ENCODE measurements at regions not wholly inside any gene's neighbourhood (a gene's known extent, or its start where the extent isn't known, plus 50 kb on each side); places are given as distances from the start of the nearest gene placed in this dataset.

GRCh38 chr5:155827949-155828348 is 499.0 kb upstream of the SGCD start:
- DNase-seq (ENCODE audit: extremely low read depth in 1 of 2, low read depth in 1 of 2), result no peak

GRCh38 chr5:155831491-155831890 is 495.5 kb upstream of the SGCD start:
- no peak for DNase-seq (ENCODE audit: extremely low read depth in 1 of 2, low read depth in 1 of 2)

- DNase-seq (ENCODE audit: extremely low read depth in 1 of 2, low read depth in 1 of 2), result no peak
Measured at GRCh38 chr5:155833287-155833686, 493.7 kb upstream of the SGCD start.

GRCh38 chr5:155834271-155834975 is 492.5 kb upstream of the SGCD start:
- DNase-seq (ENCODE audit: extremely low read depth in 1 of 2, low read depth in 1 of 2), result no peak

GRCh38 chr5:155836089-155836803 is 490.7 kb upstream of the SGCD start:
- DNase-seq (ENCODE audit: extremely low read depth in 1 of 2, low read depth in 1 of 2), result no peak

GRCh38 chr5:155838394-155838793 is 488.6 kb upstream of the SGCD start:
- DNase-seq (ENCODE audit: extremely low read depth in 1 of 2, low read depth in 1 of 2), result no peak

GRCh38 chr5:155839251-155840037 is 487.5 kb upstream of the SGCD start:
- no peak for DNase-seq (ENCODE audit: extremely low read depth in 1 of 2, low read depth in 1 of 2)

- no peak for DNase-seq (ENCODE audit: extremely low read depth in 1 of 2, low read depth in 1 of 2)
Measured at GRCh38 chr5:155844542-155844941, 482.4 kb upstream of the SGCD start.

- no peak for DNase-seq (ENCODE audit: extremely low read depth in 1 of 2, low read depth in 1 of 2)
Measured at GRCh38 chr5:155850370-155850769, 476.6 kb upstream of the SGCD start.

- no peak for DNase-seq (ENCODE audit: extremely low read depth in 1 of 2, low read depth in 1 of 2)
Measured at GRCh38 chr5:155866971-155867370, 460.0 kb upstream of the SGCD start.

GRCh38 chr5:155867522-155868088 is 459.4 kb upstream of the SGCD start:
- DNase-seq (ENCODE audit: extremely low read depth in 1 of 2, low read depth in 1 of 2), result no peak

- no peak for DNase-seq (ENCODE audit: extremely low read depth in 1 of 2, low read depth in 1 of 2)
Measured at GRCh38 chr5:155870636-155871035, 456.3 kb upstream of the SGCD start.

GRCh38 chr5:155871623-155872022 is 455.3 kb upstream of the SGCD start:
- DNase-seq (ENCODE audit: extremely low read depth in 1 of 2, low read depth in 1 of 2), result no peak

- no peak for DNase-seq (ENCODE audit: extremely low read depth in 1 of 2, low read depth in 1 of 2)
Measured at GRCh38 chr5:155872629-155873220, 454.2 kb upstream of the SGCD start.

GRCh38 chr5:155878991-155879575 is 447.9 kb upstream of the SGCD start:
- DNase-seq (ENCODE audit: extremely low read depth in 1 of 2, low read depth in 1 of 2), result no peak

GRCh38 chr5:155884041-155884440 is 442.9 kb upstream of the SGCD start:
- no peak for DNase-seq (ENCODE audit: extremely low read depth in 1 of 2, low read depth in 1 of 2)

GRCh38 chr5:155885199-155885598 is 441.8 kb upstream of the SGCD start:
- DNase-seq (ENCODE audit: extremely low read depth in 1 of 2, low read depth in 1 of 2), result no peak

- no peak for DNase-seq (ENCODE audit: extremely low read depth in 1 of 2, low read depth in 1 of 2)
Measured at GRCh38 chr5:155886311-155887031, 440.5 kb upstream of the SGCD start.

GRCh38 chr5:155895484-155895883 is 431.5 kb upstream of the SGCD start:
- no peak for DNase-seq (ENCODE audit: extremely low read depth in 1 of 2, low read depth in 1 of 2)

- no peak for DNase-seq (ENCODE audit: extremely low read depth in 1 of 2, low read depth in 1 of 2)
Measured at GRCh38 chr5:155897761-155898160, 429.2 kb upstream of the SGCD start.

Measured in activated CD8-positive, alpha-beta memory T cell treated with anti-CD3 and anti-CD28 coated beads for 1 hour (primary cell).